GM18502 (cell line): ENCODE measurements at regions not wholly inside any gene's neighbourhood (a gene's known extent, or its start where the extent isn't known, plus 50 kb on each side); places are given as distances from the start of the nearest gene placed in this dataset.
"Not testable (repeated sequence)": the region's sequence is repeated elsewhere in the genome, so short reads cannot be mapped to it uniquely, and the experiment has no call there.

ENCODE experiments used
- ATAC-seq: cut with Tn5 transposase; IDR thresholded peaks from one replicate; pipeline ENCODE4 v1.9.1; 2021; ENCODE audit warnings: mild to moderate bottlenecking; ENCODE audit not compliant: unreplicated experiment, poor library complexity

- no peak for ATAC-seq
Observed at GRCh38 chr6:11309947-11310665, 77.6 kb upstream of the NEDD9 start.

- no peak for ATAC-seq
Observed at GRCh38 chr6:11307226-11307625, 74.8 kb upstream of the NEDD9 start.

- no peak for ATAC-seq
Observed at GRCh38 chr6:11304946-11305345, 72.5 kb upstream of the NEDD9 start.

GRCh38 chr6:11299876-11300428, 67.5 kb upstream of the NEDD9 start:
- not testable (repeated sequence) for ATAC-seq

- ATAC-seq = not testable (repeated sequence)
Observed at GRCh38 chr6:11299421-11299784, 66.9 kb upstream of the NEDD9 start.

GRCh38 chr6:11298651-11299420, 66.4 kb upstream of the NEDD9 start:
- no peak for ATAC-seq

DNA sequence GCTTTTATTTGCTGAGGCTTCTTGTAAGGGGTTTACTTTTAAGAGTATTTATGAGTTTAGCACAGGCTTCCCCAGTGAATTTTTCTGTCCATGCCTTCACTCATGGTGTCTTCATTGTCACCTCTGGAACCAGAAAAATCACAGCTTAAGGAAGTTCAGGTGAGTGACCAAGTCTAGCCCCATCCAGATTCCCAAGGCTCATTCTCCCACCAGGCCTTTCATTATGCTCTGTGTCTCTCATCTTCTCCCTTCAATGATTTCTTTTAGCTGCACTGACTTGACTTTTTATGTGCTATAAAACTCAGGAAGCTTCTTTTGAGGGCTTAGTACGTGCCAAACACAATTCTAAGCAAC, 64.9 kb upstream of the NEDD9 start:
- no peak for ATAC-seq

- no peak for ATAC-seq
Observed at GRCh38 chr6:11296449-11297375, 64.2 kb upstream of the NEDD9 start.

DNA sequence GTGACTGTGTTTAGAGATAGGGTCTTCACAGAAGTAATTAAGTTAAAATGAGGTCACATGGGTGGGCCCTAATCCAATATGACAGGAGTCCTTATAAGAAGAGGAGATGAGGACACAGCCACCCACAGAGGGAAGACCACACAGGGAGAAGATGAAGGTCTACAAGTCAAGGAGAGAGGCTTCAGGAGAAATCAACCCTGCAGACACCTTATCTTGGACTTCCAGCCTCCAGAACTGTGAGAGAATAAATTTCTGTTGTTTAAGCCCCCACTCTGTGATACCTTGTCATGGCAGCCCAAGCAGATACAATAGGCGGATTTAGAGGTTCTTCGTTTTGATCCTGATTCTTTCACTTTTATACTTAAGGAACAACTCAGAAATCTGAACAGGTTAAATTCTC, 63.5 kb upstream of the NEDD9 start:
- no peak for ATAC-seq

- no peak for ATAC-seq
Observed at GRCh38 chr6:11294228-11294627, 61.8 kb upstream of the NEDD9 start.

DNA sequence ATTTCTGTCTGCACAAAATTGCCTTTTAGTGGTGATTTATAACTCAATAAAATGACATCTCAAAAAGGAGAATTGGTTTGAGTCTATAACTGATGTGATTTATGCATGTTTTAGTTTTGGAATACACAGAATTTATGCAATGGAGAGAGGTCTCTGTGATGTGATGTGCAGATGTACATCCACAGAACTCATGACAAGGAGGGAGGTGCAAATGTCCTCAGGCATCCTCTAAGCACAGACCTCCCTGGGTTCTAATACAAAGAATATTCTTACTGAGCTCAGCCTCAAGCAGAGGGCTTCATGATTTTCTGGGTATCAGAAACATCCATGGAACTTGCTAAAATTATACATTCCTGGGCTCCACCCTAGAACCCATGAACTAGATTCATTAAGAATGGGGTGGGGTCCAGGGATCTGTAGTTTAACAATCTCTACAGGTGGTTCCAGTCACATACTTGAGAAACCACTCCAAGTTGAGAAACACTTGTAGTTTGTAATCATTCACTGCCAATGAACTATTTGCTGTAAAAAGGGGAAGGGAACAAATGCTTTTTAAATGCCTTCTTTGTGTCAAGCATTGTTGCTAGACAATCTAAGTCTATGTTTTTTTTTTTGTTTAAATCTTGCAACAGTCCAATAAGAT, 60.2 kb upstream of the NEDD9 start:
- ATAC-seq = no peak

DNA sequence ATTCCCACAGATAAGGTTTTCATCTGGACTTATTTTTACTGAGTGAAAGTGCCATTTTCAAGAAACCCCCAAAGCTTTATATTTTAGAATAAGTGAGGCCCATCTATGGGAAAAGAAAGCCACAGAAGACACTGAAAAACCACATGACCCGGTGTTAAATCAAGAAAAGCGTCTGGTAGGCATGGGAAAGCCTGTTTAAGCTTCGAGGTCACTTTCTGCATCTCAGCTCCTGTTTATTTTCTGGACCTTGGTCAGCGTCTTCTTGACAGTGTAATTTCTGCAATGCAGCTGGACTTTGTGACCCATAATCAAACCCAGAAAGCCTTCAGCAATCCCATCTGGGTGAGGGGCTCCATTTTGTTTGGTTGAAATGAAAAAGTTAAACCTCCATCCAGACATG, 59.6 kb upstream of the NEDD9 start:
- ATAC-seq = no peak

DNA sequence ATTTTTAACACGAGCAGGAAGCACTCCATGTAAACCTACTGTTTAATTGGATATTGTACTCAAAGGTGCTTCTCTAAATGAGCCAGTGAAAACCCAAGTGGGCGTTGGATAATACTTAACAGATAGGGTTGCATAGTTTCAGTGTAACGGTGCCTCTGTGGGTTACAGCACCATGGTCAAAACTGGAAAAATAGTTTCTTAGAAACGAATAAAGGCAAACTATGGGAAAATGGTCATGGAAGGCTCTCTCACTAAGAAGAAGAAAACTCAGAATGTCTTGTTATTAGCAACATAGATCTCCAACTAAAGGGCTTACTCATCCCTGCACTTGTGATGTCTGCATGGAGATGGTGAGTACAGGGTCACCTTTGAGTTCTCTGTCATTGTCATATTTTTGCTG, 59.1 kb upstream of the NEDD9 start:
- ATAC-seq = no peak

DNA sequence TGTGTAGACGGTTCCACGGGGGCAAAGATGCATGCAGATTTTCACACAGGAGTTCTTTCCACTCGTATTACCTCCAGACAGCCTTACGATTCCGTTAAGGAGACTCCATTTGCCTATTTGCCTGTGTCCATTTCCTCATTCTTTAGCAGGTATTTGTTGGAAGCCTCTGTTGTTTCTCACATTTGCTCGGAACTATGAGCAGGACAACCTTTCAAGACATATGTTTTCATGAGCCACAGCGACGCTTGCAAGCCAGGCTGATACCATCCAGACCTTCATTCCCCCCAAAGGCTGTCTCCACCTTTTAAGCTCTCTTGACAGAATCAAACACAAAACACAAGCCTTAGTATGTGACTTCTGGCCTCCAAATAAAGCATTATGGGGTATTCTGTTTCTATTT, 57.6 kb upstream of the NEDD9 start:
- ATAC-seq = no peak

GRCh38 chr6:11288065-11288464, 55.6 kb upstream of the NEDD9 start:
- ATAC-seq = no peak

- ATAC-seq = no peak
Observed at GRCh38 chr6:11284996-11285395, 52.5 kb upstream of the NEDD9 start.

DNA sequence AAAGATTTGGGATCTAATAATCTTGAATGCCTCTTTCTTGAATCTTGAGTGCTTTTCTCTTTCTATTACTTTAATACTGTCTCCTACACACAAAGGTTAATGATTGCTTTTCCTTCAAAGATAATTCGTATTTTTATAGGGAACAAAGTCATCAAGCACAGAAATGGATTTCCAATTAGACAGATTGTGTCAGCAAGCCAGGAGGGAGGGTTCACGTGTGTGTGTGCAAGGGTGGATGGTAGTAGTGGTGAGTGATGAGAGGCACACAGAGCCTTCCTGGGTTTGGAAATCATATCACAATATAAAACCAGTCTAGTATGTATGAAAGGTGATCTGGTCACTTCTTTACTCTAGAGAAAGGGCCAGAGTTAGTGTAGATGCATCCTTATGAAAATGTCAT, 51.2 kb upstream of the NEDD9 start:
- ATAC-seq = no peak

- no peak for ATAC-seq
Observed at GRCh38 chr6:11282875-11283274, 50.4 kb upstream of the NEDD9 start.
